ENCODE measurements at regions not wholly inside any gene's neighbourhood (a gene's known extent, or its start where the extent isn't known, plus 50 kb on each side); places are given as distances from the start of the nearest gene placed in this dataset.
"Not testable (repeated sequence)": the region's sequence is repeated elsewhere in the genome, so short reads cannot be mapped to it uniquely, and the experiment has no call there.

- TF ChIP-seq CTCF (IDR thresholded peaks at IDR 0.05; ENCODE audit: insufficient read depth, low read length) (no peak), SPI1 (IDR thresholded peaks at IDR 0.05; ENCODE audit: borderline replicate concordance, low read depth) (no peak), REST (IDR thresholded peaks at IDR 0.05; ENCODE audit: insufficient replicate concordance, low read depth) (no peak), GABPA (IDR thresholded peaks at IDR 0.05; ENCODE audit: low read depth) (no peak), POLR2AphosphoS5 (IDR thresholded peaks at IDR 0.05; ENCODE audit: low read depth) (no peak)
- Histone ChIP-seq H3K27ac (replicated peaks) (no peak overlapping the region), H3K4me3 (replicated peaks; ENCODE audit: insufficient read depth, low read length) (no peak overlapping the region), H3K27me3 (ENCODE audit: insufficient read depth, poor library complexity, severe bottlenecking) (no peaks in the 10 kb centered on the region)
- no peak for DNase-seq (ENCODE audit: low read depth in 1 of 2, low spot score in 1 of 2)
Measured at GRCh38 chr16:63129411-63130125, 1093.3 kb upstream of the CDH8 start.

- not testable (repeated sequence) for H3K27me3 ChIP-seq (ENCODE audit: insufficient read depth, poor library complexity, severe bottlenecking); DNase-seq (ENCODE audit: low read depth in 1 of 2, low spot score in 1 of 2); H3K4me3 ChIP-seq (replicated peaks; ENCODE audit: insufficient read depth, low read length); H3K27ac ChIP-seq (replicated peaks)
Measured at GRCh38 chr16:63119905-63120304, 1083.7 kb upstream of the CDH8 start.

- Histone ChIP-seq H3K27me3 (ENCODE audit: insufficient read depth, poor library complexity, severe bottlenecking) (no peaks in the 10 kb centered on the region), H3K4me3 (replicated peaks; ENCODE audit: insufficient read depth, low read length) (no peak overlapping the region), H3K27ac (replicated peaks) (no peak overlapping the region)
- TF ChIP-seq REST (IDR thresholded peaks at IDR 0.05; ENCODE audit: insufficient replicate concordance, low read depth) (no peak), CTCF (IDR thresholded peaks at IDR 0.05; ENCODE audit: insufficient read depth, low read length) (no peak), POLR2AphosphoS5 (IDR thresholded peaks at IDR 0.05; ENCODE audit: low read depth) (no peak), GABPA (IDR thresholded peaks at IDR 0.05; ENCODE audit: low read depth) (no peak), SPI1 (IDR thresholded peaks at IDR 0.05; ENCODE audit: borderline replicate concordance, low read depth) (no peak)
- no peak for DNase-seq (ENCODE audit: low read depth in 1 of 2, low spot score in 1 of 2)
Measured at GRCh38 chr16:63100082-63100481, 1063.8 kb upstream of the CDH8 start.

- H3K4me3 ChIP-seq (replicated peaks; ENCODE audit: insufficient read depth, low read length) = no peak overlapping the region
- no peak for TF ChIP-seq GABPA (IDR thresholded peaks at IDR 0.05; ENCODE audit: low read depth)
- TF ChIP-seq SPI1 (IDR thresholded peaks at IDR 0.05; ENCODE audit: borderline replicate concordance, low read depth) = no peak
- no peak for TF ChIP-seq CTCF (IDR thresholded peaks at IDR 0.05; ENCODE audit: insufficient read depth, low read length)
- no peak for TF ChIP-seq REST (IDR thresholded peaks at IDR 0.05; ENCODE audit: insufficient replicate concordance, low read depth)
- no peak for TF ChIP-seq POLR2AphosphoS5 (IDR thresholded peaks at IDR 0.05; ENCODE audit: low read depth)
- H3K27ac ChIP-seq (replicated peaks) = no peak overlapping the region
- no peak for DNase-seq (ENCODE audit: low read depth in 1 of 2, low spot score in 1 of 2)
- no peaks in the 10 kb centered on the region for H3K27me3 ChIP-seq (ENCODE audit: insufficient read depth, poor library complexity, severe bottlenecking)
Measured at GRCh38 chr16:63096857-63097256, 1060.6 kb upstream of the CDH8 start.

Measured in HL-60 (cell line).